Progenitor cell of endocrine pancreas (in vitro differentiated cells): ENCODE measurements at regions not wholly inside any gene's neighbourhood (a gene's known extent, or its start where the extent isn't known, plus 50 kb on each side); places are given as distances from the start of the nearest gene placed in this dataset.
"Not testable (repeated sequence)": the region's sequence is repeated elsewhere in the genome, so short reads cannot be mapped to it uniquely, and the experiment has no call there.

Experiments
- DNase-seq: peaks from one replicate; pipeline ENCODE4 v3.0.0; 2021; ENCODE audit warnings: low spot score; ENCODE audit not compliant: unreplicated experiment
- H3K27ac Mint-ChIP-seq: 2 replicates; pipeline ENCODE4 v1.8.0; 2021; ENCODE audit warnings: mild to moderate bottlenecking, moderate library complexity, mixed read lengths
- H3K27me3 Mint-ChIP-seq: 2 replicates; pipeline ENCODE4 v1.8.0; 2021; ENCODE audit warnings: mixed read lengths
- H3K36me3 Mint-ChIP-seq: 2 replicates; pipeline ENCODE4 v1.8.0; 2022; ENCODE audit warnings: mixed read lengths; ENCODE audit not compliant: insufficient read depth
- H3K4me1 Mint-ChIP-seq: 2 replicates; pipeline ENCODE4 v1.8.0; 2021; ENCODE audit warnings: low read depth, mixed read lengths
- H3K4me3 Mint-ChIP-seq: 2 replicates; pipeline ENCODE4 v1.8.0; 2021; ENCODE audit warnings: low read depth, mild to moderate bottlenecking, moderate library complexity, mixed read lengths
- H3K9me3 Mint-ChIP-seq: 2 replicates; pipeline ENCODE4 v1.8.0; 2021; ENCODE audit warnings: low read depth, mixed read lengths
- TF ChIP-seq, protein P1 (sequence below): fragments of 200-600 bp; sonication (generic); IDR thresholded peaks from one replicate; pipeline ENCODE4 v1.5.0; 2021; ENCODE audit warnings: antibody characterized with exemption, mild to moderate bottlenecking; ENCODE audit not compliant: unreplicated experiment

GRCh38 chr17:30584810-30585209 is 107.6 kb downstream of the GOSR1 start:
- Mint-ChIP-seq H3K27me3 (peaks cover 8% of the 10 kb centered on the region), H3K36me3 (no peaks in the 10 kb centered on the region), H3K9me3 (peaks cover 2% of the 10 kb centered on the region), H3K4me3 (no peak overlapping the region), H3K4me1 (peaks cover 5% of the 10 kb centered on the region), H3K27ac (peak overlapping the region; percentile 12)
- DNase-seq = no peak
- TF ChIP-seq, protein P1, sequence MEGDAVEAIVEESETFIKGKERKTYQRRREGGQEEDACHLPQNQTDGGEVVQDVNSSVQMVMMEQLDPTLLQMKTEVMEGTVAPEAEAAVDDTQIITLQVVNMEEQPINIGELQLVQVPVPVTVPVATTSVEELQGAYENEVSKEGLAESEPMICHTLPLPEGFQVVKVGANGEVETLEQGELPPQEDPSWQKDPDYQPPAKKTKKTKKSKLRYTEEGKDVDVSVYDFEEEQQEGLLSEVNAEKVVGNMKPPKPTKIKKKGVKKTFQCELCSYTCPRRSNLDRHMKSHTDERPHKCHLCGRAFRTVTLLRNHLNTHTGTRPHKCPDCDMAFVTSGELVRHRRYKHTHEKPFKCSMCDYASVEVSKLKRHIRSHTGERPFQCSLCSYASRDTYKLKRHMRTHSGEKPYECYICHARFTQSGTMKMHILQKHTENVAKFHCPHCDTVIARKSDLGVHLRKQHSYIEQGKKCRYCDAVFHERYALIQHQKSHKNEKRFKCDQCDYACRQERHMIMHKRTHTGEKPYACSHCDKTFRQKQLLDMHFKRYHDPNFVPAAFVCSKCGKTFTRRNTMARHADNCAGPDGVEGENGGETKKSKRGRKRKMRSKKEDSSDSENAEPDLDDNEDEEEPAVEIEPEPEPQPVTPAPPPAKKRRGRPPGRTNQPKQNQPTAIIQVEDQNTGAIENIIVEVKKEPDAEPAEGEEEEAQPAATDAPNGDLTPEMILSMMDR = no peak

- Mint-ChIP-seq H3K36me3 (no peaks in the 10 kb centered on the region), H3K27ac (no peak overlapping the region), H3K4me3 (no peak overlapping the region), H3K4me1 (peaks cover 1% of the 10 kb centered on the region), H3K9me3 (peaks cover 2% of the 10 kb centered on the region), H3K27me3 (peaks cover 19% of the 10 kb centered on the region)
- TF ChIP-seq, protein P1 = no peak
- DNase-seq = no peak
Measured at GRCh38 chr17:30580916-30581315, 103.7 kb downstream of the GOSR1 start.

DNA sequence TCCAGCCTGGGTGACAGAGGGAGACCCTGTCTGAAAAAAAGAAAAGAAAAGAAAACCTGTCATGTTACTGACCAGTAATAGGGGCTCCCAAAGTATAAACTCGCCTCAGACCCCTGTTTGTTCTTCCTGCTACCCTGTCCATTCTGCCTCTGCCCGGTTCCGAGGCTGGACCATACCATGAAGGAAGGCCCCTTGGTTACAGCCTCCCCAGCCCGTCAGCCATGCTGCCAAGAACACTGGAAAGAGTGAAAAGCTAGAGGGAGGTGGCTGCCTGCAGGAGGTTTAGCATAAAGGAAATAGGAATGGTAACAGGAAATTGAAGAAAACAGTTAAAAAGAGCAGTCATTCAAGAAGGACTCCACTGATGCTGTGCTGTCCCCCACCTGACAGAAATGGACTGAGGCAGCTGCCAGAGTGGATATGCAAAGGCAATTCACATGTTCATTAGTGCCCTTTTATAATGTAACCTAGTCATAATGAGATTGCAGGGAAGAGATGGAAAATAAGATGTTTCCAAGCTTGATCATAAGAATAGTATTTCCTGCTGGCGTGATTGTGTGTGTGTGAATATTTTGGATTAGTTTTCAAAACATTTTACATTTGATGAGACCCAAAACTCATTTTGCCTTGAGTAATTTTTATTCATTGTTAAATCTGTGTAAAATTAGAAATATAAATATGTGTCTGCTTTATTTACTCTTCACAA is 102.6 kb downstream of the GOSR1 start:
- no peaks in the 10 kb centered on the region for H3K36me3 Mint-ChIP-seq
- no peak overlapping the region for H3K4me3 Mint-ChIP-seq
- H3K4me1 Mint-ChIP-seq = peaks cover 1% of the 10 kb centered on the region
- H3K27me3 Mint-ChIP-seq = peaks cover 19% of the 10 kb centered on the region
- H3K9me3 Mint-ChIP-seq = peaks cover 2% of the 10 kb centered on the region
- no peak overlapping the region for H3K27ac Mint-ChIP-seq
- TF ChIP-seq, protein P1 = no peak
- no peak for DNase-seq

DNA sequence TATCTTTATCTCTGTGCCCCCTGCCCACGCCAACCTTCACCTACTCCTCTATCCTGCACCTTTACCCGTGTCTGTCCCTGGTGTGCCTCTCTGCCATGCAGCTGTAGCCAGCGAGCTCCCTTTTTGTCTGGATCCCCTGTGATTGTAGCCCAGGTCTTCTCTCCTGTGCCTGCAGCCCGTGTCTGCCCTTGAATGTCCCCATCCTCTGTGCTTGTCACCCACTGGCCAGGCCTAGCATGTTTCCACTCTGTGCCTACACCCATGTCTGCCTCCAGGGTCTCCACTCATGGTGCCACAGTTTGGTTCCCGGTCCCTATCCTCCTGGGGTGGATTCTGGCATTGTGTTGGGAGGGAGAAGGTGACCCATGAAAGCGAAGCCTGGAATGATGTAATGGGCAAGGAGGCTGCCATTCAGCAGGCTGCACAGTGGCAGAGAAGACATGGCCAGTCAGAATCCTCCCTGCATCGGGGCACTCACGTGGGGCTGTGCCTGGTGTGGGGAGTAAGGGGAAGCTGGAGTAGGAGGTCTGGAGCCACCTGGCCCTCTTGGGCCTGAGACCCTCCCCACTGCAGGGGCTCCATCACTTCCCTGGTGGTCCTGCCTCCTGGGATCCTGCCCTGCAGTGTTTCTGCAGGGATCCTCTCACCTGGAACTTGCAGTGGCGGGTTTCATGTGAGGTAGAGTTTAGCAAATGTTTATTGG is 101.0 kb downstream of the GOSR1 start:
- peaks cover 15% of the 10 kb centered on the region for H3K27me3 Mint-ChIP-seq

More for the DNA sequence above, 101.0 kb downstream of the GOSR1 start:
- not testable (repeated sequence) for DNase-seq, H3K36me3 Mint-ChIP-seq, H3K4me3 Mint-ChIP-seq, H3K4me1 Mint-ChIP-seq, H3K27ac Mint-ChIP-seq, H3K9me3 Mint-ChIP-seq
